Stomach (tissue), 4 donors: ENCODE measurements at regions not wholly inside any gene's neighbourhood (a gene's known extent, or its start where the extent isn't known, plus 50 kb on each side); places are given as distances from the start of the nearest gene placed in this dataset.

Source experiments
- CTCF ChIP-seq, 7 experiments: fragments of 450-650 bp in 4 of 7; fragments of 200-600 bp in 3 of 7; sonication (generic) in 3 of 7; IDR thresholded peaks; one replicate each; pipeline ENCODE4 v1.5.1; 2016 to 2019; ENCODE audit warnings: antibody characterized with exemption in 7 of 7, control low read depth in 2 of 7, mild to moderate bottlenecking in 1 of 7
- EP300 ChIP-seq: sonication (generic); formaldehyde crosslinking; IDR thresholded peaks from one replicate; pipeline ENCODE4 v1.6.1; 2017; ENCODE audit warnings: antibody characterized with exemption
- POLR2AphosphoS5 ChIP-seq, 3 donors: sonication (generic); formaldehyde crosslinking; IDR thresholded peaks; one replicate each; pipeline ENCODE4 v1.6.1; 2016; ENCODE audit warnings: antibody characterized with exemption in 3 of 3

- TF ChIP-seq CTCF (IDR thresholded peaks at IDR 0.05) = no peak
- no peak for TF ChIP-seq EP300
- TF ChIP-seq POLR2AphosphoS5 (IDR thresholded peaks at IDR 0.05) = no peak
These were observed 130.0 kb upstream of the MAP1B start for GRCh38 chr5:71977311-71977710.
